ENCODE measurements at regions not wholly inside any gene's neighbourhood (a gene's known extent, or its start where the extent isn't known, plus 50 kb on each side); places are given as distances from the start of the nearest gene placed in this dataset.

DNA sequence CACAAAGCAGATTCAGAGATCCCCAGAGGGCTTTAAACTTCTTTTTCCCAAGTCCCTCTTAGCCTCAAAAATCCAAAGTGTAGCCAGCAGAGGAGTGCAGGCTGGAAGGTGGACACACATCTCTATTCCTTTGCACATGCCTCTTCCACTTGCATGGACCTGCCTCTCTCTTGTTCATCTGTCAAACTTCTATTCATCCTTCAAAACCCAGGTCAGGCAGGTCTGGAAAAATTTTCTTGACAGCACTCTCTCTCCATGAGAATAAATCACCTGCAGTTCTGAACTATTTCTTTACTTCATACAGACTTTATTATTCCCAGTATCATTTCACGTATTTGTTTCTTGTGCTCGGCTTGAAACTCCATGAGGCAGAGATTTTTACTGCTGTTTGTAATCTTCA, 127.5 kb downstream of the SS18 start:
- Histone ChIP-seq H3K36me3 (ENCODE audit: low read depth, missing control alignments) (no peaks in the 10 kb centered on the region), H3K4me1 (no peaks in the 10 kb centered on the region), H3K9me3 (no peaks in the 10 kb centered on the region), H3K4me3 (no peak overlapping the region), H3K27me3 (no peaks in the 10 kb centered on the region), H3K27ac (no peak overlapping the region)
- no peak for TF ChIP-seq POLR2A (IDR thresholded peaks at IDR 0.05)
- TF ChIP-seq, protein P1, sequence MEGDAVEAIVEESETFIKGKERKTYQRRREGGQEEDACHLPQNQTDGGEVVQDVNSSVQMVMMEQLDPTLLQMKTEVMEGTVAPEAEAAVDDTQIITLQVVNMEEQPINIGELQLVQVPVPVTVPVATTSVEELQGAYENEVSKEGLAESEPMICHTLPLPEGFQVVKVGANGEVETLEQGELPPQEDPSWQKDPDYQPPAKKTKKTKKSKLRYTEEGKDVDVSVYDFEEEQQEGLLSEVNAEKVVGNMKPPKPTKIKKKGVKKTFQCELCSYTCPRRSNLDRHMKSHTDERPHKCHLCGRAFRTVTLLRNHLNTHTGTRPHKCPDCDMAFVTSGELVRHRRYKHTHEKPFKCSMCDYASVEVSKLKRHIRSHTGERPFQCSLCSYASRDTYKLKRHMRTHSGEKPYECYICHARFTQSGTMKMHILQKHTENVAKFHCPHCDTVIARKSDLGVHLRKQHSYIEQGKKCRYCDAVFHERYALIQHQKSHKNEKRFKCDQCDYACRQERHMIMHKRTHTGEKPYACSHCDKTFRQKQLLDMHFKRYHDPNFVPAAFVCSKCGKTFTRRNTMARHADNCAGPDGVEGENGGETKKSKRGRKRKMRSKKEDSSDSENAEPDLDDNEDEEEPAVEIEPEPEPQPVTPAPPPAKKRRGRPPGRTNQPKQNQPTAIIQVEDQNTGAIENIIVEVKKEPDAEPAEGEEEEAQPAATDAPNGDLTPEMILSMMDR (IDR thresholded peaks at IDR 0.05), result no peak
- no peak for DNase-seq
- intact Hi-C loops (cut with DNase I; ENCODE audit: low total_unique reads), result no loop called here
- WGBS, 2 donors, result 60 to 64% methylated on average over 2 of the region's 2 CpGs

DNA sequence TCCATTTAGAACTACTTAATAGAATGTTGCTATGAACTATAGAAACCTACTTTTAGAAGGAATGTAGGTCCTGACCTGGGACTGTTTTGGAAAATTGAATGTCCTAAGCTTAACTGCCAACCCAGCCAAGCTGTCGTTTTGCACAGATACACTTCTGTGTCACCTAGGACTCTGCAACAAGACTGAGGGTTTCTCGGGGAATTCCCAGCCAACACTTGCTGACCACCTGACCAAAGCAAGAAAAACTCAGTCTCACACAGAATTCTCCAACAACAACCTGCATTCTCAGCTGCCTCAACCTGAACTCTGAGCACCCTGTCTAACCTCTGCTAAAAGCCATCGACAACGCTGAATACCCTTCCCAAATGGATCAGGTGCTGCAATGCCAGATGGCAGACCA, 128.2 kb downstream of the SS18 start:
- Histone ChIP-seq H3K27ac (no peak overlapping the region), H3K4me3 (no peak overlapping the region), H3K27me3 (no peaks in the 10 kb centered on the region), H3K4me1 (no peaks in the 10 kb centered on the region), H3K9me3 (no peaks in the 10 kb centered on the region), H3K36me3 (ENCODE audit: low read depth, missing control alignments) (no peaks in the 10 kb centered on the region)
- WGBS, 2 donors, result 78 to 88% methylated on average over 4 of the region's 4 CpGs
- no peak for TF ChIP-seq POLR2A (IDR thresholded peaks at IDR 0.05)
- TF ChIP-seq, protein P1 (IDR thresholded peaks at IDR 0.05), result no peak
- DNase-seq, result no peak
- intact Hi-C loops (cut with DNase I; ENCODE audit: low total_unique reads), result no loop called here

DNA sequence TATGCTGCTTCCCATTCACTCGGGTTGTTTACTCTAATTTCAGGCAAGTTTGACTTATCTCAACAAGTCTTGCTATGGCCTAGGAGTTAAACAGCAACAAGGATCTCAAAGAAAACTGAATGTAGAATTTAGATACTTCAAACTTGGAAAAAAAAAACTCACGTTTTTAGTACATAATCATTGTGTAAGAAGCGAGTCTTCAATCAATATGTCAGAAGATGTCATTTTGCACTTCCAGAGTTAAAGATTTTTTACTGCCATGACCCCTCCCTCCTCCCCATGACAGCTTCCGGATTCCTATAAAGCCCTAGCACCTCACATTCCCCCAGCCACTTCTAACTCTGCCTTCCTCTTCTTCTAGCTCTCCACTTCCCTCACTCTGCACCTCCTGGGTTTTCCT, 133.4 kb downstream of the SS18 start:
- 63 to 72% methylated on average over 4 of the region's 4 CpGs for WGBS, 2 donors
- intact Hi-C loops (cut with DNase I; ENCODE audit: low total_unique reads), result no loop called here
- H3K4me1 ChIP-seq, result no peaks in the 10 kb centered on the region
- TF ChIP-seq, protein P1 (IDR thresholded peaks at IDR 0.05), result no peak
- TF ChIP-seq POLR2A (IDR thresholded peaks at IDR 0.05), result no peak
- DNase-seq, result no peak
- no peaks in the 10 kb centered on the region for H3K36me3 ChIP-seq (ENCODE audit: low read depth, missing control alignments)
- H3K9me3 ChIP-seq, result no peaks in the 10 kb centered on the region
- H3K27me3 ChIP-seq, result no peaks in the 10 kb centered on the region
- no peak overlapping the region for H3K27ac ChIP-seq
- no peak overlapping the region for H3K4me3 ChIP-seq

DNA sequence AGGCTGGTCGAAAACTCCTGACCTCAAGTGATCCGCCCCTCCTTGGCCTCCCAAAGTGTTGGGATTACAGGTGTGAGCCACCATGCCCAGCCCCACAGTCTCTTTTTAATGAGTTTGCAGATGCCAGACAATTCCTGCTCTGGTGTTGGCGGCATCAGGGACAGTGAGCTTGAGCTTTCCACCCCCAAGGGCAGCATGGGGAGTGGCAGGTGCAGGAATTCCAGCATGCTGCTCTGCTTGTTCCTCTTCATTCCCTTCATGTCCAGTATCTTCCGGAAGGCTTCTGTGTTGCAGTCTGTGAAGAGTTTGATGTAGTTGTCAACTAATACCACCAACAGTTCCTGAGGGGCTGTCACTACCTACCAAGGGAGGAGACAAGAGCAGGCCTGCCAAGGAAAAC, 137.3 kb downstream of the SS18 start:
- DNase-seq, result no peak
- TF ChIP-seq POLR2A (IDR thresholded peaks at IDR 0.05), result no peak
- TF ChIP-seq, protein P1 (IDR thresholded peaks at IDR 0.05), result no peak
- intact Hi-C loops (cut with DNase I; ENCODE audit: low total_unique reads), result no loop called here
- no peaks in the 10 kb centered on the region for H3K36me3 ChIP-seq (ENCODE audit: low read depth, missing control alignments)
- H3K4me3 ChIP-seq, result no peak overlapping the region
- 97% methylated on average over 4 of the region's 4 CpGs for WGBS, 2 donors
- no peak overlapping the region for H3K27ac ChIP-seq
- H3K9me3 ChIP-seq, result no peaks in the 10 kb centered on the region
- H3K27me3 ChIP-seq, result no peaks in the 10 kb centered on the region
- no peaks in the 10 kb centered on the region for H3K4me1 ChIP-seq

DNA sequence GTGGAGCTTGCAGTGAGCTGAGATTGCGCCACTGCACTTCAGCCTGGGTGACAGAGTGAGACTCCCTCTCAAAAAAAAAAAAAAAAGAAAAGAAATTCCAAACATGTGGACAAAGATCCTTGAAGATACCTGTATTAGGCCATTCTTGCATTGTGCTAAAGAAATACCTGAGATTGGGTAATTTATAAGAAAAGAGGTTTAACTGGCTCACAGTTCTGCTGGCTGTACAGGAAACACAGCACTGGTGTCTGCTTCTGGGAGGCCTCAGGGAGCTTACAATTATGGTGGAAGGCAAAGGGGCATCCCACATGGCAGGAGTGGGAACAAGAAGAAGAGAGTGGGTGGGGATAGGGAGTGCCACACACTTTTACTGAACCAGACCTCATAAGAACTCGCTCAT, 140.1 kb downstream of the SS18 start:
- Histone ChIP-seq H3K9me3 (no peaks in the 10 kb centered on the region), H3K36me3 (ENCODE audit: low read depth, missing control alignments) (no peaks in the 10 kb centered on the region), H3K4me1 (no peaks in the 10 kb centered on the region), H3K27ac (no peak overlapping the region), H3K4me3 (no peak overlapping the region), H3K27me3 (no peaks in the 10 kb centered on the region)
- WGBS, 2 donors, result 92 to 97% methylated on average over 2 of the region's 2 CpGs
- no peak for DNase-seq
- intact Hi-C loops (cut with DNase I; ENCODE audit: low total_unique reads), result no loop called here
- TF ChIP-seq POLR2A (IDR thresholded peaks at IDR 0.05), result no peak
- TF ChIP-seq, protein P1 (IDR thresholded peaks at IDR 0.05), result no peak
